Activated CD8-positive, alpha-beta memory T cell treated with anti-CD3 and anti-CD28 coated beads, Interleukin-2, amount 50 U/mL, for 48 hours (primary cell): ENCODE measurements at regions not wholly inside any gene's neighbourhood (a gene's known extent, or its start where the extent isn't known, plus 50 kb on each side); places are given as distances from the start of the nearest gene placed in this dataset.
"Not testable (repeated sequence)": the region's sequence is repeated elsewhere in the genome, so short reads cannot be mapped to it uniquely, and the experiment has no call there.

Experiments
- DNase-seq: peaks from one replicate; pipeline ENCODE4 v3.0.0-alpha.2; 2020

DNA sequence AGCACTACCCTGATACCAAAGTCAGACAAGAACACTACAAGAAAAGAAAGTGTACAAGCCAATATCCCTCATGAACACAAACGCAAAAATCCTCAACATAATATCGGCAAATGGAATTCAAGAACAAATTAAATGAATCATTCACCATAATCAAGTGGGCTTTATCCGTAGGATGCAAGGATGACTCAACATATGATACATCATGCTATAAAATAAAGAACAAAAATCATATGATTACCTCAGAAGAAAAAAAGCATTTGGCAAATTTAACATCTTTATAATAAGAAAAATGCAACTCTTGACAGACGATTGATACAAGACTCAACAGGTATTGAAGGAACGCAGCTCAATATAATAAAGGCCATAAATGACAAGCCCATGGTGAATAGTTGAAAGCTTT is 843.9 kb downstream of the FRK start:
- DNase-seq = no peak

GRCh38 chr6:115214283-115214682 is 846.4 kb downstream of the FRK start:
- no peak for DNase-seq

DNA sequence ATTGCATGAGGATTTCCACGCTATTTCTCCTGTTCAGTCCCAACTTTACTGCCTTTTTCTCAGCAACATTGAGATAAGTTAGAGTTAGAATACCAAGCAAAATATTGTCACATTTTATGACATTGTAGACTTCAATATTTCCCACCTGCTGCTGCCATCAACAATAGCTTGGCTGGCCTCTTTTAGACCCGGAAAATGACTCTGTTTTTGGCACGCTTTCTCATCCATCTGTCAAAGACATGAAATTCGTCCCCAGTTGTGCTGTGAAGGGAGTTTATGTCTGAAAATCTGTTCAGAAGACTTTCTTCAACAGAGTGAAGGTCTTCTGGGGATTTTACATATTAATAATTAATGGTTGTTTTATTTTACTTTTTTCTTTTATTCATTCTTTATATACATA is 857.3 kb downstream of the FRK start:
- no peak for DNase-seq

GRCh38 chr6:115194981-115195638 is 852.3 kb upstream of the HS3ST5 start:
- DNase-seq = no peak

- no peak for DNase-seq
Observed at GRCh38 chr6:115191989-115192388, 849.2 kb upstream of the HS3ST5 start.

- no peak for DNase-seq
Observed at GRCh38 chr6:115190534-115190933, 847.7 kb upstream of the HS3ST5 start.

GRCh38 chr6:115175456-115175855 is 832.6 kb upstream of the HS3ST5 start:
- not testable (repeated sequence) for DNase-seq

DNA sequence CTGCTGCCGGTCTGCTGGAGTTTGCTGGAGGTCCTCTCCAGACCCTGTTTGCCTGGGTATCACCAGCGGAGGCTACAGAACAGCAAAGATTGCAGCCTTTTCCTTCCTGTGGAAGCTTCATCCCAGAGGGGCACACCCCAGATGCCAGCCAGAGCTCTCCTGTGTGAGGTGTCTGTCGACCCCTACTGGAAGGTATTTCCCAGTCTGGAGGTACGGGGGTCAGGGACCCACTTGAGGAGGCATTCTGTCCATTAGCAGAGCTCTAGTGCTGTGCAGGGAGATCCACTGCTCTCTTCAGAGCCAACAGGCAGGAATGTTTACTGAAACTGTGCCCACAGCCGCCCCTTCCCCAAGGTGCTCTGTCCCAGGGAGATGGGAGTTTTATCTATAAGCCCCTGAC is 823.1 kb upstream of the HS3ST5 start:
- not testable (repeated sequence) for DNase-seq

- no peak for DNase-seq
Observed at GRCh38 chr6:115159733-115160132, 816.9 kb upstream of the HS3ST5 start.

- DNase-seq = no peak
Observed at GRCh38 chr6:115137910-115138309, 795.1 kb upstream of the HS3ST5 start.

- no peak for DNase-seq
Observed at GRCh38 chr6:115133790-115134189, 791.0 kb upstream of the HS3ST5 start.

- DNase-seq = no peak
Observed at GRCh38 chr6:115131709-115132490, 789.1 kb upstream of the HS3ST5 start.

DNA sequence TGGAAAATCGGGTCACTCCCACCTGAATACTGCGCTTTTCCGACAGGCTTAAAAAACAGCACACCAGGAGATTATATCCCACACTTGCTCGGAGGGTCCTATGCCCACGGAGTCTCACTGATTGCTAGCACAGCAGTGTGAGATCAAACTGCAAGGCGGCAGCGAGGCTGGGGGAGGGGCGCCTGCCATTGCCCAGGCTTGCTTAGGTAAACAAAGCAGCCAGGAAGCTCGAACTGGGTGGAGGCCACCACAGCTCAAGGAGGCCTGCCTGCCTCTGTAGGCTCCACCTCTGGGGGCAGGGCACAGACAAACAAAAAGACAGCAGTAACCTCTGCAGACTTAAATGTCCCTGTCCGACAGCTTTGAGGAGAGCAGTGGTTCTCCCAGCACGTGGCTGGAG is 778.7 kb upstream of the HS3ST5 start:
- not testable (repeated sequence) for DNase-seq

DNA sequence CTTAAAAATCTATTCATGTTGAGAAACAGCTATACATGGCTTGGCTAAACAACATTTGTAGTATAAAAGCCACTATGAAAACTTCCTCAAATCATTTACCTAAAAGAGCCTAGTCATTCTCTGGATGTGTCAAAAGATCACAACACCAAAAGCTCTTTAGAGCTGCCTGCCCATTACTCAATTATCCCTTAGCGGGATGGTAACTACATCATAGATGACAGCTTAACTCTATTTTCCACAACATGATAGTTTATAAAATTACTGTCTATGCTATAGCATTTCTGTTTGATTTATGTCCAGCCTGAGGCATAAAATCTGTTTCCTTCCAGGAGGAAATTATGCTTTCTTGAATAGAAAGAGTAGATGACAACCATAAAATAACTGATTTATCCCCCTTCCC is 777.6 kb upstream of the HS3ST5 start:
- no peak for DNase-seq

DNA sequence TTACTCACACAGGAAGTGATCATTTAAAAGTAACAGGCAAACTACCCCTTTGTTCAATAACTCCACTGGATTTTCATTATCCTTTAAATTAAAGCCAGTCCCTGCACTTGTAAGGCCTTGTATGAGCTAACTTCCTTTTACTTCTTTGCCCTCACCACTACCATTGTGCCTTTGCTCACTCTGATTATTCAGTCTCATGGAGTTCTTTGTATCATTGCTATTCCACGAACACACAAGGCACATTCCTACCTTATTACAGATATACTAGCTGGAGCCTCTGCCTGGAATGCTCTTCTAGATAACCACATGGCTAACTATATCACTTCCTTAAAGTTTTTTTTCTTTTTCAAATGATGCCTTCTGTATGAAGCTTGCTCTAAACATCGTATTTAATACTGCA is 748.6 kb upstream of the HS3ST5 start:
- DNase-seq = no peak

- DNase-seq = no peak
Observed at GRCh38 chr6:115078555-115078954, 735.7 kb upstream of the HS3ST5 start.

GRCh38 chr6:115071962-115072361 is 729.1 kb upstream of the HS3ST5 start:
- DNase-seq = no peak

- no peak for DNase-seq
Observed at GRCh38 chr6:115067690-115068447, 725.0 kb upstream of the HS3ST5 start.

- no peak for DNase-seq
Observed at GRCh38 chr6:115064680-115065079, 721.9 kb upstream of the HS3ST5 start.

DNA sequence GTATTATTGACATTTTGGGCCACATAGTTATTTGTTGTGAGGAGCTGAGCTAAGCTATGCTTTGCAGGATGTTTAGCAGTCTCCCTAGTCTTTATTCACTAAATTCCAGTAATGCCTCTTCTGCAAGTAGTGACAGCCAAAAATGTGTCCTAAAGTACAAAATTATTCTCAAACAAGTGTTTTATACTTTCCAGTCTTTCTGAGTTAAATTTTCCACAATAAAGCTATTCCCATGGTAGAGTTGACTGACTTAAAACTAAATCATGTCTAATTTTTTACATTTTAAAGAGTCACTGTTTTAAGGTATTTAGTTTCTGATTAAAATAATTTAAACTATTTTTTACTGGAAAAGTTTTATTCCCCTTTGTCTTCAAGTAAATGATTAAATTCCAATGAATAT is 717.8 kb upstream of the HS3ST5 start:
- no peak for DNase-seq

- DNase-seq = no peak
Observed at GRCh38 chr6:115058414-115059211, 715.8 kb upstream of the HS3ST5 start.

DNA sequence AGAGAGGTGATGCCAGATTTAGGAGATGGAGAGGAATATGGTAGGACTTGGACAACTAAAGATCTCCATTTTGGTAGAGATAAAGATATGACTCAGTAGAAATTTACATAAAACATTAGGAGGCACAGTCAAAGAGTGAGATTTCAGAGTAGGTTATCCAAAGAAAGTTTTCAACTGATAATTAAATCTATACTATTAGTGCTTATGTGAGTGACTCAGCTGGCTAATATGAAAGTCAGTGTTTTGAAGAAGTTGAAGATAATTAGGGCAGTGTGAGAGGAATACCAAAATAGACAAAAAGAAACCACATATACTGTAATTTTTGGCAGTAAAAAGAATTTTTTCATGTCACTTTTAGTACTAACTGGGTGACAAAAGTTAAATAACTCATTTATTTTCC is 712.8 kb upstream of the HS3ST5 start:
- no peak for DNase-seq

DNA sequence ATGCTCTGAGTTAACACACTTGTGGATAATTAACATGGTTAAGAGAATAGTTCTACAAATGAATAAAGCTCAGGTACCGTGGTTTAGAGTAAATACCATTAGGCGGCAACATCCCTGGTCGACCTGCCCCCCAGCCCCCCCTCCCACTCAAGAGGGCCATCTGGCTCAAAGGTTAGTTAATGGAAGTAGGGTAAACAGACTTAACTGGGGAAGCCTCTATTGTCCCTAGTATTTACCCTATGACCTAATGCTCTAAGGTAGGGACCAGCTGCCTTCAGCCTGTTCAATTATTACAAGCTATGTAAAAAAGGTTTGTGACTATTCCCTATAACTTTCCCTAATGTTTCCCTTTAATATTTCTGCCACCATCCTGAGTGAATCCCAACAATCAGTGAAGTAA is 711.4 kb upstream of the HS3ST5 start:
- DNase-seq = not testable (repeated sequence)
